HUES6 (cell line): ENCODE measurements at regions not wholly inside any gene's neighbourhood (a gene's known extent, or its start where the extent isn't known, plus 50 kb on each side); places are given as distances from the start of the nearest gene placed in this dataset.
"Not testable (repeated sequence)": the region's sequence is repeated elsewhere in the genome, so short reads cannot be mapped to it uniquely, and the experiment has no call there.

Source experiments
- H3K27ac ChIP-seq: 2 replicates; pipeline ENCODE4 v1.7.0; 2013; ENCODE audit warnings: low read depth, mild to moderate bottlenecking, low read length, inconsistent platforms
- H3K27me3 ChIP-seq: 2 replicates; pipeline ENCODE4 v1.6.1; 2013; ENCODE audit warnings: low read length; ENCODE audit not compliant: control insufficient read depth, insufficient read depth
- H3K36me3 ChIP-seq: 2 replicates; pipeline ENCODE4 v1.6.1; 2013; ENCODE audit warnings: low read length; ENCODE audit not compliant: control insufficient read depth, insufficient read depth
- H3K4me1 ChIP-seq: 2 replicates; pipeline ENCODE4 v1.6.1; 2013; ENCODE audit warnings: low read length; ENCODE audit not compliant: control insufficient read depth, insufficient read depth
- H3K4me3 ChIP-seq: 2 replicates; pipeline ENCODE4 v1.5.1; 2013; ENCODE audit warnings: low read depth, low read length
- H3K9ac ChIP-seq: one replicate; pipeline ENCODE4 v1.6.1; 2013; ENCODE audit warnings: mild to moderate bottlenecking, low read length
- H3K9me3 ChIP-seq: 2 replicates; pipeline ENCODE4 v1.6.1; 2013; ENCODE audit warnings: low read depth, low read length; ENCODE audit not compliant: control insufficient read depth, insufficient read depth

- H3K4me1 ChIP-seq, result peaks cover 13% of the 10 kb centered on the region
- no peaks in the 10 kb centered on the region for H3K9me3 ChIP-seq
- no peak overlapping the region for H3K9ac ChIP-seq
- no peaks in the 10 kb centered on the region for H3K27me3 ChIP-seq
- H3K4me3 ChIP-seq, result no peak overlapping the region
- H3K36me3 ChIP-seq, result no peaks in the 10 kb centered on the region
- H3K27ac ChIP-seq, result no peak overlapping the region
Observed at GRCh38 chr11:44471603-44472002, 93.9 kb upstream of the CD82 start.

DNA sequence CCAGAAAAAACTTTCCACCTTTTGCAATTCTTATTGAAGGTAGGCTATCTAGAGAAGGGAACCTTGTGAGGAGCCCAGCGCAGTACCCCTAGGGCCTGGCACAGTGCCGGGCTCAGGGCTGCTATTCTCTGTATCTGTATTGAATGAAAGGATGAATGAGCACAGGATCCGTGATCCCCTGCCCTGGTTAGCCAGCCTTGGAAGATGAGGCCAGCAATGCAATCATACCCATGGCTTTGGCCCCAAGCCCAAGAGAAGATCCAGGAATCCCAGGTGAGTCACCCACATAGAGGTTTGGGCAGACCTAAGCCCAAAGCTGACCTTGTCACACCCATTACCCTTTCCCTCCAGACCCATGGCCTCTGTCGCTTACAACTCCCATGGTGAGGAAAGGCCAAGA lies 92.5 kb upstream of the CD82 start:
- no peak overlapping the region for H3K4me3 ChIP-seq
- H3K27me3 ChIP-seq, result no peaks in the 10 kb centered on the region
- H3K9ac ChIP-seq, result no peak overlapping the region
- no peaks in the 10 kb centered on the region for H3K36me3 ChIP-seq
- no peaks in the 10 kb centered on the region for H3K9me3 ChIP-seq
- H3K27ac ChIP-seq, result no peak overlapping the region
- H3K4me1 ChIP-seq, result peaks cover 2% of the 10 kb centered on the region; the same call in 1 of the 2 replicates

- no peaks in the 10 kb centered on the region for H3K27me3 ChIP-seq
- H3K9ac ChIP-seq, result no peak overlapping the region
- no peaks in the 10 kb centered on the region for H3K36me3 ChIP-seq
- H3K27ac ChIP-seq, result no peak overlapping the region
- H3K4me3 ChIP-seq, result no peak overlapping the region
- no peaks in the 10 kb centered on the region for H3K4me1 ChIP-seq
- no peaks in the 10 kb centered on the region for H3K9me3 ChIP-seq
Observed at GRCh38 chr11:44474702-44475101, 90.8 kb upstream of the CD82 start.

- no peak overlapping the region for H3K4me3 ChIP-seq
- no peaks in the 10 kb centered on the region for H3K4me1 ChIP-seq
- H3K9ac ChIP-seq, result no peak overlapping the region
- H3K9me3 ChIP-seq, result no peaks in the 10 kb centered on the region
- no peaks in the 10 kb centered on the region for H3K27me3 ChIP-seq
- no peaks in the 10 kb centered on the region for H3K36me3 ChIP-seq
- no peak overlapping the region for H3K27ac ChIP-seq
Observed at GRCh38 chr11:44475114-44475686, 90.3 kb upstream of the CD82 start.

DNA sequence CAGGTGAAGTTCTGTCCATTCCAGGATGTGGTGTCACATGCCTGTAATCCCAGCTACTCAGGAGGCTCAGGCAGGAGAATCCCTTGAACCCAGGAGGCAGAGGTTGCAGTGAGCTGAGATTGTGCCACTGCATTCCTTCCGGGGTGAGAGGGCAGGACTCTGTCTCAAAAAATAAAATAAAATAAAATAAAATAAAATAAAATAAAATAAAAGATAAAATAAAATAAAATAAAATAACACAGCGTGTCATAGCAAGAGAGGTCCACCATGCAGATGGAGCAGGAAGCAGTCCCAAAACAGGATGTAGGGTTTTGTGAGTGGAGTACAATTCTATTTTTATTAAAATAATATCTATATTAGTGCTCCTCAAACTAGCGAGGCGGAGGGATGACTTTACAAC lies 83.1 kb upstream of the CD82 start:
- H3K9ac ChIP-seq, H3K4me1 ChIP-seq, H3K36me3 ChIP-seq, H3K27me3 ChIP-seq, H3K4me3 ChIP-seq, H3K27ac ChIP-seq: not testable (repeated sequence)
- peaks cover 12% of the 10 kb centered on the region for H3K9me3 ChIP-seq

GRCh38 chr11:44483919-44484610 lies 81.4 kb upstream of the CD82 start:
- no peaks in the 10 kb centered on the region for H3K36me3 ChIP-seq
- H3K9me3 ChIP-seq, result peaks cover 12% of the 10 kb centered on the region
- H3K4me3 ChIP-seq, result no peak overlapping the region
- no peak overlapping the region for H3K9ac ChIP-seq
- no peak overlapping the region for H3K27ac ChIP-seq
- no peaks in the 10 kb centered on the region for H3K27me3 ChIP-seq
- H3K4me1 ChIP-seq, result peaks cover 6% of the 10 kb centered on the region; the same call in 1 of the 2 replicates

GRCh38 chr11:44488165-44488965 lies 77.1 kb upstream of the CD82 start:
- no peak overlapping the region for H3K9ac ChIP-seq
- no peaks in the 10 kb centered on the region for H3K27me3 ChIP-seq
- H3K9me3 ChIP-seq, result peaks cover 12% of the 10 kb centered on the region
- H3K4me1 ChIP-seq, result peaks cover 6% of the 10 kb centered on the region; the same call in 1 of the 2 replicates
- no peak overlapping the region for H3K4me3 ChIP-seq
- H3K36me3 ChIP-seq, result no peaks in the 10 kb centered on the region
- no peak overlapping the region for H3K27ac ChIP-seq

DNA sequence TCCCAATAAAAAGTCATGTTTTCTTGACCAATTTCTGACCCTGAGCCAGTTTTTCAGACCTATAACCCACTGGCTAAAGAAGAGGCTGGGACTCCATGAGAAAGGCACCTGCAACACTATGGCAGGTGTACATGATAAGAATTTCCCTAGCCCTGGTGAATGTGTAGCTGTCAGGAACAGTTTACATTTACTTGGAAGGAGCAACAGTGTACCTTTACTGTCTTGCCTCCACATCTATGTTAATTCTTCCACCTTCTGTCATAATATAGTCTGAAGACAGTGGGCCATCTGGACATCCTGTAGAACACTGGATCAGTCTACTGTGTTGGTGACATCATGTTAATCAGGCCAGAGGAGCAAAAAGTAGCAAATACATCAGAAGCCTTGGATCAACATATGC lies 72.1 kb upstream of the CD82 start:
- H3K9ac ChIP-seq, result no peak overlapping the region
- H3K36me3 ChIP-seq, result no peaks in the 10 kb centered on the region
- H3K4me1 ChIP-seq, result no peaks in the 10 kb centered on the region; the same call in 1 of the 2 replicates
- H3K4me3 ChIP-seq, result no peak overlapping the region
- H3K27ac ChIP-seq, result no peak overlapping the region
- H3K9me3 ChIP-seq, result no peaks in the 10 kb centered on the region
- no peaks in the 10 kb centered on the region for H3K27me3 ChIP-seq

DNA sequence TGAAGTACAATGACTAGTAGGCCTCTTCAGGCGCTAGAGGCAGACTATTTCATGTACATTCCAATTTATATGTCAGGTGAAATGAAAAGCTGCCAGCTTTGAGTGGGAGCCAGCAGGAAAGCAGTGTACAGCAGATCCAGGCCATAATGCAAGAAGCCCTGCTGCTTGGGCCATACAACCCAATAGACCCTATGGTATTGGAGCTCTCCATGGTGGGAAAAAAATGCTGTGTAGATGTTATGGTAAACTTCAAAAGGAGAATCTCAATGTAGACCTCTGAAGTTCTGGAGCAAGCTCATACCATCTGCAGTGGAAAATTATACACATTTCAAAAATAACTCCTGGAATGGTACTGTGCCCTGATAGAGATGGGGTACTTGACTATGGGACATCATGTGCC lies 71.5 kb upstream of the CD82 start:
- Histone ChIP-seq H3K27me3 (no peaks in the 10 kb centered on the region), H3K9ac (no peak overlapping the region), H3K27ac (no peak overlapping the region), H3K4me3 (no peak overlapping the region), H3K4me1 (no peaks in the 10 kb centered on the region; the same call in 1 of the 2 replicates), H3K36me3 (no peaks in the 10 kb centered on the region), H3K9me3 (no peaks in the 10 kb centered on the region)

DNA sequence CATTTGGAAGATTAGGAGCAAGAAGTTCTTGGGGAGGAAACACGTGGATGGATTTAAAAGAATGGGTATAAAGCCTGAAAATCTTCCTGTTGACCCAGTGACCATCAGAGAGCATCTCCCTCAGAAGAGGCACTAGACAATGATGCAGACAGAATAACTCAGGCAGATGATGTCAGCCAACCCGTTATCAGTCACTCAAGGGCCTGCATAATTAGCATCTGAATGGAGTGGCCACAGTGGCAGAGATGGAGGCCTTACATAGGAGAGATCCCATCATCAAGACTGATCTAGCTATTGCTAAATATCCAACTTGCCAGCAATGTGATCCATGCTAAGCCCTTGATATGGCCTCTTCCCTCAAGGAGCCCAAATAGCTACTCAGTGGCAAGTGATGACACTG lies 70.7 kb upstream of the CD82 start:
- H3K4me1 ChIP-seq, result no peaks in the 10 kb centered on the region; the same call in 1 of the 2 replicates
- H3K9me3 ChIP-seq, result no peaks in the 10 kb centered on the region

DNA sequence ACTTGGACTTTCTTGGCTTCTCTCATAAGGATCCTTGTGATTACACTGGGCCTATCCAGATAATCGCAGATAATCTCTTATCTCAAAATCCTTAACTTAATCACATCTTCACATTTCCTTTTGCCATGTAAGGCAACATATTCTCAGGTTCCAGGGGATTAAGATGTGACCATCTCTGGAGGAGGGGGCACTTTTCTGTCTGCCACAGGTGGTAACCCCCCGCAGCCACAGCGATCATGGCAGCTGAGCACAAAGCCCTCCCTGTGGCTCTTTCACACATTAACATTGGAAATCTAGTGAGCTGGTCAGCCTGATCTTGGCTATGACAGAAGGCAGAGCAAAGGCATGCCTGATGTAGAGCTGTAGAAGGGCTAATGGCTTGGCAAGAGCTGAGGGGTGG lies 69.1 kb upstream of the CD82 start:
- no peaks in the 10 kb centered on the region for H3K9me3 ChIP-seq
- no peaks in the 10 kb centered on the region for H3K27me3 ChIP-seq
- no peak overlapping the region for H3K4me3 ChIP-seq
- no peak overlapping the region for H3K27ac ChIP-seq
- no peaks in the 10 kb centered on the region for H3K36me3 ChIP-seq
- H3K9ac ChIP-seq, result no peak overlapping the region
- H3K4me1 ChIP-seq, result no peaks in the 10 kb centered on the region; the same call in 1 of the 2 replicates

More for the DNA sequence above, 70.7 kb upstream of the CD82 start:
- Histone ChIP-seq H3K4me3 (no peak overlapping the region), H3K9ac (no peak overlapping the region), H3K27ac (no peak overlapping the region), H3K36me3 (no peaks in the 10 kb centered on the region), H3K27me3 (no peaks in the 10 kb centered on the region)
